HCT116 (cell line): ENCODE measurements at regions not wholly inside any gene's neighbourhood (a gene's known extent, or its start where the extent isn't known, plus 50 kb on each side); places are given as distances from the start of the nearest gene placed in this dataset.

Experiments used
- ATAC-seq: fragments of 200-7000 bp; cut with Tn5 transposase; 2 replicates; pipeline ENCODE4 v1.9.1; 2020; ENCODE audit warnings: mild to moderate bottlenecking, moderate library complexity
- BruUV-seq: library from RNA; stranded (reverse); fragments of 400-500 nt; replicated peaks from 2 replicates; lab custom pipeline; 2021; lab: Mats Ljungman, UMichigan
- CTCF ChIA-PET: fragments of 300-600 bp; sonication (Branson Sonifier 250); formaldehyde crosslinking; loops from one replicate; lab custom pipeline; 2021; ENCODE audit warnings: antibody characterized with exemption; lab: Charles Lee
- POLR2A ChIA-PET: fragments of 300-600, 350-600 bp; sonication (Branson Sonifier 250); formaldehyde crosslinking; loops from one replicate; lab custom pipeline; 2021; ENCODE audit warnings: antibody characterized with exemption; lab: Charles Lee
- RAD21 ChIA-PET, 2 experiments: fragments of 300-600 bp; sonication (Branson Sonifier 250); formaldehyde crosslinking; loops; one replicate each; lab custom pipeline; 2023; ENCODE audit warnings: low total read pairs in 2 of 2; ENCODE audit not compliant: uncharacterized antibody in 2 of 2, unreplicated experiment in 2 of 2, low non-redundant PET in 1 of 2; lab: Charles Lee
- DNase-seq: peaks from one replicate; pipeline ENCODE4 v3.0.0-alpha.2; 2010; ENCODE audit warnings: low read depth, low spot score
- H2AFZ ChIP-seq: fragments of 200-600 bp; shearing (Covaris generic), sonication (generic); 2 replicates; pipeline ENCODE4 v1.6.1; 2017; ENCODE audit warnings: low read depth, mixed run types, mixed read lengths, antibody characterized with exemption, low read length; ENCODE audit not compliant: poor library complexity, severe bottlenecking
- H3K27ac ChIP-seq: 2 replicates; pipeline ENCODE4 v1.5.1; 2012; ENCODE audit warnings: low read depth, low read length
- H3K27me3 ChIP-seq: fragments of 200-600 bp; sonication (generic); 2 replicates; pipeline ENCODE4 v1.6.1; 2016; ENCODE audit warnings: mixed run types, low read length, mixed read lengths; ENCODE audit not compliant: insufficient read depth
- H3K36me3 ChIP-seq, 2 experiments: fragments of 200-500 bp in 1 of 2; fragments of 200-600 bp in 1 of 2; sonication (Bioruptor generic) in 1 of 2; sonication (generic) in 1 of 2; 2 replicates each; pipeline versions ENCODE4 v1.5.1 to v1.6.1; 2014 to 2016; ENCODE audit warnings: low read length in 2 of 2, inconsistent platforms in 1 of 2, mixed read lengths in 1 of 2, mixed run types in 1 of 2; ENCODE audit not compliant: insufficient read depth in 2 of 2, control insufficient read depth in 1 of 2
- H3K4me1 ChIP-seq, 2 experiments: fragments of 200-600 bp in 1 of 2; sonication (generic) in 1 of 2; 2 replicates each; pipeline versions ENCODE4 v1.5.1 to v1.6.1; 2012 to 2017; ENCODE audit warnings: low read length in 2 of 2, inconsistent platforms in 1 of 2, mild to moderate bottlenecking in 1 of 2, mixed read lengths in 1 of 2, mixed run types in 1 of 2, moderate library complexity in 1 of 2; ENCODE audit not compliant: insufficient read depth in 2 of 2, control insufficient read depth in 1 of 2
- H3K4me2 ChIP-seq: fragments of 200-600 bp; sonication (generic); 2 replicates; pipeline ENCODE4 v1.6.1; 2017; ENCODE audit warnings: mixed run types, low read length, mixed read lengths
- H3K4me3 ChIP-seq, 2 experiments: fragments of 200-600 bp in 1 of 2; sonication (generic) in 1 of 2; replicated peaks in 1 of 2; 2 replicates each; pipeline ENCODE4 v1.5.1; 2011 to 2016; ENCODE audit warnings: low read length in 2 of 2, control low read depth in 1 of 2, low read depth in 1 of 2, mild to moderate bottlenecking in 1 of 2, mixed read lengths in 1 of 2, mixed run types in 1 of 2
- H3K79me2 ChIP-seq: fragments of 200-600 bp; sonication (generic); 2 replicates; pipeline ENCODE4 v1.6.1; 2017; ENCODE audit warnings: mild to moderate bottlenecking, mixed run types, low read length, moderate library complexity, mixed read lengths; ENCODE audit not compliant: insufficient read depth
- H3K9ac ChIP-seq: fragments of 200-600 bp; sonication (generic); 2 replicates; pipeline ENCODE4 v1.6.1; 2016; ENCODE audit warnings: low read length, mixed read lengths
- H3K9me2 ChIP-seq: fragments of 200-600 bp; sonication (generic), shearing (Covaris generic); 2 replicates; pipeline ENCODE4 v1.6.1; 2017; ENCODE audit warnings: mixed run types, mild to moderate bottlenecking, moderate library complexity; ENCODE audit not compliant: insufficient read depth
- H3K9me3 ChIP-seq, 2 experiments: fragments of 200-500 bp in 1 of 2; fragments of 200-600 bp in 1 of 2; sonication (Bioruptor generic) in 1 of 2; sonication (generic) in 1 of 2; 2 replicates each; pipeline ENCODE4 v1.6.1; 2014 to 2017; ENCODE audit warnings: low read length in 2 of 2, mixed read lengths in 2 of 2, inconsistent platforms in 1 of 2, low read depth in 1 of 2, mild to moderate bottlenecking in 1 of 2, mixed run types in 1 of 2, moderate library complexity in 1 of 2; ENCODE audit not compliant: control insufficient read depth in 1 of 2, insufficient read depth in 1 of 2
- H4K20me1 ChIP-seq: fragments of 200-600 bp; sonication (generic), shearing (Covaris generic); 2 replicates; pipeline ENCODE4 v1.6.1; 2017; ENCODE audit warnings: mixed run types, mild to moderate bottlenecking, moderate library complexity; ENCODE audit not compliant: insufficient read depth
- ATF3 ChIP-seq: IDR thresholded peaks from 2 replicates; pipeline ENCODE4 v1.6.1; 2012
- CBX3 ChIP-seq: IDR thresholded peaks from 2 replicates; pipeline ENCODE4 v1.6.1; 2012; ENCODE audit warnings: low read depth
- EZH2phosphoT487 ChIP-seq: fragments of 200-600 bp; IDR thresholded peaks from 2 replicates; pipeline ENCODE4 v1.6.1; 2018; ENCODE audit warnings: antibody characterized with exemption, borderline replicate concordance
- FOSL1 ChIP-seq: IDR thresholded peaks from 2 replicates; pipeline ENCODE4 v1.6.1; 2012; ENCODE audit warnings: low read depth
- JUND ChIP-seq: IDR thresholded peaks from 2 replicates; pipeline ENCODE4 v1.6.1; 2012
- MAX ChIP-seq: IDR thresholded peaks from 2 replicates; pipeline ENCODE4 v1.6.1; 2012
- POLR2A ChIP-seq: IDR thresholded peaks from 2 replicates; pipeline ENCODE4 v1.7.0; 2011; ENCODE audit warnings: borderline replicate concordance; ENCODE audit not compliant: insufficient read depth, insufficient read length; ENCODE audit errors: extremely low read depth
- POLR2AphosphoS5 ChIP-seq: IDR thresholded peaks from 2 replicates; pipeline ENCODE4 v1.6.1; 2011; ENCODE audit warnings: mild to moderate bottlenecking, low read depth, low read length, moderate library complexity
- RAD21 ChIP-seq: IDR thresholded peaks from 2 replicates; pipeline ENCODE4 v1.6.1; 2012; ENCODE audit warnings: low read depth, mild to moderate bottlenecking
- REST ChIP-seq: IDR thresholded peaks from 2 replicates; pipeline ENCODE4 v1.6.1; 2012; ENCODE audit warnings: low read depth
- SIN3A ChIP-seq: IDR thresholded peaks from 2 replicates; pipeline ENCODE4 v1.6.1; 2012; ENCODE audit warnings: low read depth
- SP1 ChIP-seq: IDR thresholded peaks from 2 replicates; pipeline ENCODE4 v1.6.1; 2012; ENCODE audit warnings: low read depth
- SRF ChIP-seq: IDR thresholded peaks from 2 replicates; pipeline ENCODE4 v1.6.1; 2012; ENCODE audit warnings: low read depth
- ZFX ChIP-seq: fragments of 450-650 bp; IDR thresholded peaks from 2 replicates; pipeline ENCODE4 v1.6.1; 2017
- ZNF274 ChIP-seq: fragments of 200-500 bp; sonication (Bioruptor generic); IDR thresholded peaks from 2 replicates; pipeline ENCODE4 v1.6.1; 2014; ENCODE audit warnings: mild to moderate bottlenecking, low read depth, low read length, inconsistent platforms
- intact Hi-C: fragments of 100-400 bp; cut with micrococcal nuclease; formaldehyde crosslinking; loops from 2 replicates; pipeline ENCODE4 v1.10.0; 2022

- no peak overlapping the region for H3K27ac ChIP-seq
- no peak overlapping the region for H2AFZ ChIP-seq
- no peaks in the 10 kb centered on the region for H4K20me1 ChIP-seq
- H3K79me2 ChIP-seq: no peaks in the 10 kb centered on the region
- intact Hi-C loops: no loop called here
- no TSS peak for BruUV-seq
- H3K9me3 ChIP-seq: no peaks in the 10 kb centered on the region
- H3K9me2 ChIP-seq: no peaks in the 10 kb centered on the region
- ChIA-PET POLR2A (no interaction called here), CTCF (no interaction called here), RAD21 (no interaction called here)
- ATAC-seq (no peak), DNase-seq (no peak)
- H3K36me3 ChIP-seq: no peaks in the 10 kb centered on the region
- H3K4me1 ChIP-seq: no peaks in the 10 kb centered on the region
- no peak overlapping the region for H3K4me2 ChIP-seq
- H3K9ac ChIP-seq: no peak overlapping the region
- TF ChIP-seq POLR2AphosphoS5 (no peak), REST (no peak), ZNF274 (no peak), RAD21 (no peak), FOSL1 (no peak), CBX3 (no peak), SIN3A (no peak)
- no peaks in the 10 kb centered on the region for H3K27me3 ChIP-seq
- H3K4me3 ChIP-seq: no peak overlapping the region
Measured at GRCh38 chr12:83361475-83361874, 674.8 kb downstream of the TMTC2 start.

GRCh38 chr12:83361071-83361470, 674.4 kb downstream of the TMTC2 start:
- ChIA-PET POLR2A (no interaction called here), CTCF (no interaction called here), RAD21 (no interaction called here)
- intact Hi-C loops: no loop called here
- no peaks in the 10 kb centered on the region for H3K36me3 ChIP-seq
- H3K4me3 ChIP-seq: no peak overlapping the region
- no peaks in the 10 kb centered on the region for H3K27me3 ChIP-seq
- H3K4me2 ChIP-seq: no peak overlapping the region
- H3K4me1 ChIP-seq: no peaks in the 10 kb centered on the region
- ATAC-seq: no peak
- H3K79me2 ChIP-seq: no peaks in the 10 kb centered on the region
- H3K27ac ChIP-seq: no peak overlapping the region
- no peak overlapping the region for H2AFZ ChIP-seq
- no peaks in the 10 kb centered on the region for H3K9me3 ChIP-seq
- H4K20me1 ChIP-seq: no peaks in the 10 kb centered on the region
- no TSS peak for BruUV-seq
- DNase-seq: no peak
- H3K9ac ChIP-seq: no peak overlapping the region
- no peaks in the 10 kb centered on the region for H3K9me2 ChIP-seq
- TF ChIP-seq REST (no peak), CBX3 (no peak), RAD21 (no peak), SP1 (no peak), ATF3 (no peak), POLR2A (no peak), ZNF274 (no peak), POLR2AphosphoS5 (no peak), MAX (no peak), JUND (no peak), ZFX (no peak), EZH2phosphoT487 (no peak), SIN3A (no peak), SRF (no peak)
